GM18870 (cell line): ENCODE measurements at regions not wholly inside any gene's neighbourhood (a gene's known extent, or its start where the extent isn't known, plus 50 kb on each side); places are given as distances from the start of the nearest gene placed in this dataset.

Source experiments
- ATAC-seq: cut with Tn5 transposase; IDR thresholded peaks from one replicate; pipeline ENCODE4 v1.9.1; 2021; ENCODE audit warnings: moderate library complexity; ENCODE audit not compliant: unreplicated experiment

GRCh38 chr3:17811646-17812045 is 69.2 kb upstream of the TBC1D5 start:
- no peak for ATAC-seq

GRCh38 chr3:17810759-17811158 is 68.3 kb upstream of the TBC1D5 start:
- no peak for ATAC-seq

DNA sequence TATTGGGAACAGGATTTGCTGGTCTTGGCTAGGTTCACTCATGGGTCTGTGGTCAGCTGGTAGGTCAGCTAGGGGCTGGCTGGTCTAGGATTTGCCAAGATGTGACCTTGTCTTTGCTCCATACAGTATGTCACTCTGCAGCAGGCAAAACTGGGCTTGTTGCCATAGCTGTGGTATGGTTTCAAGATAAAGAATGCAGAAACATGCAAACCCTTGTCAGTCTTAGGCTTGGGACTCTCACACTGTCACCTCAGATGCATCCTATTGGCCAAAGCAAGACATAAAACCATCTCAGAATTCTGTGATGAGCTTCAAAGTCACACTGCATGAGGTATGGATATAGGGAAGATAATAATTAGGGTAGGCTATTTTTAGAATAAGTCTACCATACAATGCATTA is 66.6 kb upstream of the TBC1D5 start:
- no peak for ATAC-seq

- no peak for ATAC-seq
Observed at GRCh38 chr3:17806876-17807275, 64.4 kb upstream of the TBC1D5 start.

DNA sequence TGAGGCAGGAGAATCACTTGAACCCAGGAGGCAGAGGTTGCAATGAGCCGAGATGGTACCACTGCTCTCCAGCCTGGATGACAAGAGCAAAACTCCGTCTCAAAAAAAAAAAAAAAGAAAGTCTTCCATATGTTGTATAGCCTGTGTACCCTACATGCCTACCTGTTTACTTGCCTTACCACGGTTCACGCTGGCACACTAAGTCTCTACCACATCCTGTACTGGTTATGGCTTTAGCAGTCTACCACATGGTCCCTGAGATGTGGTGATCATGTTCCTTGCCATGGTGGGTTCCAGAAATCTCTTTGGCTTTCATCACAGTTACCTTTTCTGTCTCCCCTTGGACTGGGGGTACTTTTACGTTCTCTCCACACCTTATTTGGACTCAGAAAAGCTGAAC is 63.8 kb upstream of the TBC1D5 start:
- ATAC-seq = no peak

- ATAC-seq = no peak
Observed at GRCh38 chr3:17805461-17805940, 63.1 kb upstream of the TBC1D5 start.

DNA sequence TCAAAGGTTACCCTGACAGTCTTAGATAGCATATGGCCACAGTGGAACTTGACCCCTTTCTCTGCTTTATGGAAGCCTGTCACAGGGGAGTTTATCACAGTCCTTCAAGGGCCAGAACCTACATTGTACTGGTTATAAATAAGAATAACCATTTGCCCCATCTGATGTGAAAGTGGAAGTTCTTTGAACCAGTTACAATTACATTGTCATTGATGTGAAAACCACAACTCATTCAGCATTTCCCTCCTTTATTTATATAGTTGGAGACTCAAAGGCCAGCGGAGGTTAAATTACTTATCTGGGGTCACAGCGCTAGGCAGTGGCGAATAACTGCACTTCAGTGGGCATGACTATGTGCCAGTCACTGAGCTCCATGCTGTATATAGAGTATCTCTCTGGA is 60.5 kb upstream of the TBC1D5 start:
- peak; percentile 70 for ATAC-seq

- ATAC-seq = no peak
Observed at GRCh38 chr3:17801131-17801530, 58.7 kb upstream of the TBC1D5 start.

- ATAC-seq = no peak
Observed at GRCh38 chr3:17800232-17800631, 57.8 kb upstream of the TBC1D5 start.

GRCh38 chr3:17799312-17799711 is 56.9 kb upstream of the TBC1D5 start:
- ATAC-seq = no peak

DNA sequence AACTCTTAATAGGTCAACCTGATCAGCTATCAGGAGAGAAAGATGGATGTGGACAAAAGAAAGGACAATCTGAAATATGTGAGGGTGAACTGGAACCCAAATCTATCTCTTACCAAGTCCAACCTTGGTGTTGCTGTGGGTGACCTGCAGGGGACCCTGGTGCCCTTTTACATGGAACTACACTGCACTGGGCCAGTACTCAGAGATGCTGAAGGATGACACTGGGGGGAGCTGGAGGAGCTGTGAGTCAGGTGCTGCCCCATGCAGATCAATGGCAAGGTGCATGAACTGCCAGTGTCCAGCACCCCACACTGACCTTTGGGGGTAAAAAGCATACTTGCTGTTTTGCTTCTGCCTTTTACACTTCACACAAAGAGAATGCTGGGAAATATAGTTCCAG is 55.6 kb upstream of the TBC1D5 start:
- no peak for ATAC-seq

GRCh38 chr3:17795711-17796110 is 53.3 kb upstream of the TBC1D5 start:
- ATAC-seq = no peak

DNA sequence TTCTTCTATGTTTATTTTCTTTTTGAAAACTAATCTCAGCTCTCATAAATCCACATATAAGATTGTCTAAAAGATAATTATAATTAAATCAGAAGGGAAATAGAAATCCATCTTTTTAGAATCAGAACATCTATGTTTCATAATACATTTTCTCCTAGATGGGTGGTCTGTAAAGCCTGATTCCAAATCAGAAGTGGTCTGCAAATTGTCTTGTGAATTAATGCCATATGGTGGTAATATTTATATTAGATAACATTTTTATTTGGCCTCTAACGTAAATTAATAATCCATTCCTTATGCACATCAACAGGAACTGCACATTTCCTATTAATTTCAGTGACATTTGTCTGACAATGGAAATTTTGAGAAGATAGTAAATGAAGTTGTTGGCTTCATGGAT is 52.8 kb upstream of the TBC1D5 start:
- ATAC-seq = no peak

- ATAC-seq = no peak
Observed at GRCh38 chr3:17793542-17794195, 51.2 kb upstream of the TBC1D5 start.
